ENCODE measurements at regions not wholly inside any gene's neighbourhood (a gene's known extent, or its start where the extent isn't known, plus 50 kb on each side); places are given as distances from the start of the nearest gene placed in this dataset.

DNA sequence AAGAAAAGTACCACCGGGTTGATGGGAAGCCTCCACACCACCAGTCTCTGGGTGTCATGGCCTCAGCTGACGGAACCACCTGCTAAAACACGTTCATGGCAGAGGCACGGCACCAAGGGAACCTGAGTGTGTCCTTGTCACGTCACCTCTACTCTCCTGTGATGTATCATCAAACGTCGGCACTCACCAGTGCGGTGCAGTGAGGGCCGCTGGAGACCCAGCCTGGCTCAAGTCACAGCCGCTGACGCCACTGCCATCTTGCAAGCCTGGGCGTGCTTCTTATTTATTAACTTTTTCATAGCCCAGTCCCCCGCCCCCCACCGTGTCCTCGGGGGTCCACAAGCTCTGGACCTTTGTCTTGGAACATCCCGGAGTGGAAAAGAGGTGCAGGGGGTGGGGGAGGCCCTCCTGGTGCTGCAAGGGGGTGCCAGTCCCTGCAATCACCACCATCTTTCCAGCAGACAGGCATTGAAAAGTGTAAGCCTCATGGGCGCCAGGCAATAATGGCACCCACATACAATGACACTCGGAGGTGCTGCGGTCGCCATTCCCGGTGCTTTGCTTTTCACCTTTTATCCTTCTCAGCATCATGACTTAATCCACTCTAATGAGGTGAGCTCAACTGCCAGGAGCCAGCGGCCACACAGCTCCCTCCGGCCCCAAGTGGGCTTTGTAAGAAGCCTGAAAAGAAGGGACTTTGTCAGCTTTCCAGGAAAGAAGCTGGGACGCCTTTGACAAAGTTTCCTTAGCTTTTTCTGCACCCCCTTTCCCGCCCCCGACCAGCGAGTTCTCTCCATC lies 202.3 kb upstream of the IRX1 start:
- no peak for DNase-seq

DNA sequence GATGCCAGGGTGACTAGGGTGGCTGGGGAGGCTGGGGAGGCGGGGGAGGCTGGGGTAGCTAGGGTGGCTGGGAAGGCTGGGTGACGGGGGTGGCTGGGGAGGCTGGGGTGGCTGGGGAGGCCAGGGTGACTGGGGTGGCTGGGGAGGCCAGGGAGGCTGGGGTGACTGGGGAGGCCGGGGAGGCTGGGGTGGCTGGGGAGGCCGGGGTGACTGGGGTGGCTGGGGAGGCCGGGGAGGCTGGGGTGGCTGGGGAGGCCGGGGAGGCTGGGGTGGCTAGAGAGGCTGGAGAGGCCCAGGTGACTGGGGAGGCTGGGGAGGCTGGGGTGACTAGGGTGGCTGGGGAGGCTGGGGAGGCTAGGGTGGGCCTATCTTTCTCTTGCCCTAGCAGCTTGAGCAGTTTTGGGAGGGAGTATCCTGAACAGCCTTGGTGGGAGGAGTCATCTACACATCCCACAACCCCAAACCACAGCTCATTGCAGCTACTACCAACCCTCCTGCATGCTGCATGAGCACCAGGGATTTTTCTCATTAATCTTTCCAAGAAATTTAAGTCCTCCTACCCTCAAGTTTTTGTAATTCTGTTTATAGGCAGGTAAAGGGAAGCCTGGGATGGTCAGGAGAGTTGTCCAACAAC lies 203.2 kb upstream of the IRX1 start:
- no peak for DNase-seq

DNA sequence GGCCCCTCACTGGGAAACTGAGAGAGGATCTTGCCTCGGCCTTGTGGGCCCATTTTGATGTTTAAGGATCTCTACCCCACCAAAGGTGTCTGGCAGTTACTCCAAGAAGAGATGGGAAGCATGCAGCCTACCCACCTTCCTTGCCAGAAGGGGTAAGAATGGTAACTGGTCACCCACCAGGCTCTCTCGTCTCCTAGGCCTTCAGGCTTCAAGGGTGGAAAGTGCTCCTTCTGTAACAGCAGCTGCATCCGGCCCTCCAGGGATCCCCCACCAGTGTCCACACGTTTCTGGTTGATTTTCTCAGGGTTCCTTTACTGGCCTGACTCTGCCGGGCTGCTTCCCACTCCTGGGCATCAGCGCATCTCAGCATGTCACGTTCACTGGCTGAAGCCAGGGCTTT lies 204.4 kb upstream of the IRX1 start:
- DNase-seq = no peak

- no peak for DNase-seq
These were observed 206.1 kb upstream of the IRX1 start for GRCh38 chr5:3389471-3390026.

DNA sequence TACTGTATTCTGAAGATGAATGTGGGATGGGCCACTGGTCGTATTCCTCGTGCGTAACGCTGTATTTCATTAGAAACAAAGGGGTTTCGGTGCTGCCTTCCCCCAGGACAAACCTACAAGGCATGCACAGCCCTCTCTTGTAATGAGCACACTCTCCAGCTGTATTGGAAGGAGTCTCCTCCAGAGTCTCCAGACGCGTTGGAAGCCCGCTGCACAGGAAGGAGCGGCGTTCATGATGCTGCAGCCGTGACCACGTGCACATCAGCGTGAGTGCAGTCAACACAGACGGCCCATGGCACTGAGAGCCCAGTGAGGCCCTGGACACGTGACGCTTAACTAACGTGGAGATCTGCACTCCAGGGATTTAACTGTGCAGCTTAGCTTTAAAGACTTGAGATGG lies 209.0 kb upstream of the IRX1 start:
- no peak for DNase-seq

DNA sequence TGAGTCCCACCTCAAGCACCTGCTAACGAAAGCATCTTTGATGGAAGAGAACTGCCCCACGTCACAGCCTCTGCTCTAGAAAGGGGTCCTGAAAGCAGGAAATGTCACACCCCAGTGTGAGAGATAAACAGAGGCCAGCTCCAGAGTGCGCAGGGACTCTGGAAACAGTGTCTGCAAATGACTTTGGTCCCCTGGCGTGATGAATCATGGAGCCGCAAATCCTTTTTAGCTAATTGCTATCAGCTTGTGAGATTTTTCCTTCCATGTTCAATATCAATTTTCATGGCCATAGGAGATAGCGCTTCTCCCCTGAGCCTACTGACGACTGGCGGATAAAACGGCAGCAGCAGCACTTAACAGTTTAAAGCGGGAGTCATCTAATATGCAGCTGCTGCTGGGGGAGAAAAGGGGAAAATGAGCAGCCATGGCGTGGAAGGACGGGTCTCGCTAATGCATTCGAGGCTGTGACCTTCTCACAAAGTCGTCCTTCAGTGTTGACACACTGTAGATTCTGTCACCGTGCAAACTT lies 209.6 kb upstream of the IRX1 start:
- DNase-seq = no peak

DNA sequence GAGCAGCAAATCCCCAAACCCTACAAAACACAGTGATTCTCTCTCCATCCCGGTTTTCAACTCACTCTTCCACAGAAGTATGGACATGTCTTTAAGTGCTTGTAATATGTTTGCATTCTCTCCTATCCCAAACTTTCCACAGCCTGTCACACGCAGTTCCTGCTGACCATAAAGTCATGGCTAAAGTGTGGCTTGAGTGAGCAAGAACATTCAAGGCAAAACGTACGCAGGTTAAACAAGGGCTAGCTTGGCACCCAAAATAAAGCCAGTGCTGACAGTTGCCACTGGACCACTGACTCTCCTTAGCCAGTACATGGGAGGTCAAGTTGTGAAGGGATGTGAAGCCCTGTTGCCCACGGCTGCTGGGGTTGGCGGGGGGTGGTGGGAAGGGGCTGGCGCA lies 211.1 kb upstream of the IRX1 start:
- DNase-seq = no peak

- DNase-seq = no peak
These were observed 212.8 kb upstream of the IRX1 start for GRCh38 chr5:3382782-3383181.

DNA sequence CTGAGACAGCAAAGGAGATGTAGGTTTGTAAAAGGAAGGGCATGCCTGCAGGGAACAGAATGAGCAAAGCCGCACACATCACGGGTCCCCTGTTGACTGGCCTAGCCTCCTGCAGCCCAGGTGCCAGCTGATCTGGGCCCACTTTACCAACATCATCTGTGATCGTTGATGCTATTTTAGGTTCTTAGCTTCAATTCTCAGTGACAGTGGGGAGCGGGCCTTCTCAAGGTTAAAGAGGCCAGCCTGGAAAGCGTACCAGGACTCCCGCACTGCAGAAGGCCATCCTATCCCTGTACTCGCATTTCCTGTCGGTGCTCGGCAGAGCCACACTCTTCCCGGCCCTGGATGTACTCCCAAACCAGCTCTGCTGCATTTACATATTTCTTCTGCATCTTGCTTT lies 213.5 kb upstream of the IRX1 start:
- no peak for DNase-seq

DNA sequence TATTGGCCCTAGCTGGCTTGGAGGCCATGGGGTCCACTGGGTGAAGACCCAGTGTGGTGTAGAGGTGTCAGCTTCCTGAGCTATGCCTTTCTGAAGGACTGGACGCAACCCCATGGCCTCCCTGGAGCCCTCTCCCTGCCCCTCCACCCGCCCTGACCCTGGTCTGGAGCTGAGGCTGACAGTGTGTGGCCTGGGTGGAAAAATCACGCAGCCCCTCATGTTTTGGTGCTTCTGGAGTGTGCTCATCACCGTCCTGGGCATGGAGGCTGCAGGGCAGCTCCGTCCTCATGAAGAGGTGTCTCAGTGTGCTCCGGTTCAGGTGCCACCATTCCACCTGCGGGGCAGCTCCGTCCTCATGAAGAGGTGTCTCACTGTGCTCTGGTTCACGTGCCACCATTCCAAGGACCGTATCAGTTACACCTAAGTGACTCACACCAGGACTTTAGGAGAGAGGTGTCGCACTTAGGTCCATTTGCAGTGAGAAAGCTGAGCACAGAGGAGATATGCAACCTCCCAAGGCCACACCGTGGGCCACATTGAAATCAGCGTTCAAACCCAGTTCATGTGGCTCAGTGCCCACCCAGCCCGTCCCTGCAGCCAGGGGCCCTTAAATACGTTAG lies 214.3 kb upstream of the IRX1 start:
- no peak for DNase-seq

DNA sequence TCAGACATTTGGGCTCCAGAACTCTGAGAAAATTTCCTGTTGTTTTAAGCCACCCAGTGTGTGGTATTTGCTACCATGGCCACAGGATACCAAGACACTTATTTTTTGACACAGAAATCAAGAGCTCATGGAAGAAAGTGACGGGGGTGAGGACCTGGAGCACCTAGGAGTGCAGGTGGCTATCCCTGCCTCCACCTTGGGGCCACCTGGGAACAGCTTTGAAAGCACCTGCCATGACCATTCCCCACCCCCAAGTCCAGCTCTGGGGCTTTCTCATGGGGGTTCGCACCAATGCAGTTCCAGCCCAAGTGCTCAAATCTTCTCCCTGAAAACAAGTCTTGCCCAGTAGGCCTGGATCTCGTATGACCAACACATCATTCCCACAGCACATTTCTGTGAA lies 214.9 kb upstream of the IRX1 start:
- DNase-seq = no peak

DNA sequence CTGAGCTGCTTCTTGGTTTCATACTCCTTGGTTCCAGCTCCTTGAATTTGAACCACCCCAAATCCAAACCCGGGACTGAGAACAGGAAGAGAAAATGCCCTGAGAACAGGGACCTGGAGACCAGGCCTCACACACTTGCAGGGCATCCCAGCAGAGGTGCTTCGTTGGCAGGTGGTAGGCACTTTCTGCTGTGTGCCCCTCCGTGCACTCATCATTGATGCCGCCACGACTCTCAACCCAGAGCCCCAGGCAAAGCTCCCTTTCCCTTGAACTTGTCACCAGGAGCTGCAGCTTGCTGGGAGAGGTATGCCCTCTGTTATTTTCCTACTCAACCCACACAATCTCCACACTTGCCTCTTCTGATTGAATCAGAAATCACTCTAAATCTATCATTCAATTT lies 217.8 kb upstream of the IRX1 start:
- no peak for DNase-seq

DNA sequence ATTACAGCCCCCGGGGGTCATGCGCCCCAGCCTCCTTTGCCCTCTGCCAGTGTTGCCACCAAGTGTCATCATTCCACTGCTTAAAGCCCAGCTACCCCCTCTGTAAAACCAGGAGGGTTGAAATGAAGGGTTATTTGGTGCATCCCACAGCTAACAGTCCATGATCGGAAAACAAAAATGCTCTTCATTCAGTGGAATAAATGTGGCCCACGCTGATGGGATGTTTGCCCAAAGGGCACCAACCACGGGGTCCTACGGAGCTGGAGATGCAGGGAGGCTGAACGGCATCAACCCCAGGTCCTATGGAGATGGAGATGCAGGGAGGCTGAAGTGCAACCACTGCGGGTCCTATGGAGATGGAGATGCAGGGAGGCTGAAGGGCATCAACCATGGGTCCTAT lies 218.5 kb upstream of the IRX1 start:
- DNase-seq = no peak

- no peak for DNase-seq
These were observed 219.0 kb upstream of the IRX1 start for GRCh38 chr5:3376611-3377010.

- DNase-seq = no peak
These were observed 219.9 kb upstream of the IRX1 start for GRCh38 chr5:3375586-3376311.

- DNase-seq = no peak
These were observed 222.2 kb upstream of the IRX1 start for GRCh38 chr5:3373391-3373790.

GRCh38 chr5:3372289-3372688 lies 223.3 kb upstream of the IRX1 start:
- no peak for DNase-seq

DNA sequence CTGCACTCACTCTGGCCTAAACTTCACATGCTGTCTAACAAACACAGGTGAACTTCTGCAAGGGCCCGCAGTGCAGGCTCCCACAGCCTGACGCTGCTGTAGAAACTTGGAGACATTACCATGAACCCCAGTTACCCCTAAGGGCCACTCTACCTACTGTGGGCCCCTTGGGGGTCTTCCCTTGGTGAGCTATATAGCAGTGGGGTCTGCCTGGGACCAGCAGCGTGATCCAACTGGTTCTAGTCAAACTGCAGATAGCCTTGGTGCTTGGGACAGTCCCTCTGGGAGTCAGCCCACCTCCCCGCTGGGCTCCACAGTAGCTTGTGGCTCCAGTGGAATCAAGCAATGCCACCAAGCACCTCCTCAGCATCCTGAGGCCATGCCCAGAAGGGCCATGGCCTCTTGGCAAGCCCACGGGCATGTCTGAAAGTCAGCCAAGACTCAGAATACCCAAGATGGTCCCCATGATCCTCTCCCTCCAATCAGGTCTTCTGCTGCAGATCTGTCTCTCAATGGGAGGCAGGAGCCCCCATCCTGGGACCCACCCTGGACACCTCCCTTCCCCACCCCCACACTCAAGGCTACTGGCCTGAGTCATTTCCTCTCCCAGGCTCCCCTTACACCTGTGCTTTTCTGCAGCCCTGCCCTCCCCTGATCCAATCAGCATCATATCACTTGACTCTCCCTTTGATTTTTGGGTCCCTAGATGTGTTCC lies 230.0 kb upstream of the IRX1 start:
- DNase-seq = no peak

- DNase-seq = no peak
These were observed 230.7 kb upstream of the IRX1 start for GRCh38 chr5:3364941-3365340.

GRCh38 chr5:3364433-3364832 lies 231.2 kb upstream of the IRX1 start:
- DNase-seq = no peak

DNA sequence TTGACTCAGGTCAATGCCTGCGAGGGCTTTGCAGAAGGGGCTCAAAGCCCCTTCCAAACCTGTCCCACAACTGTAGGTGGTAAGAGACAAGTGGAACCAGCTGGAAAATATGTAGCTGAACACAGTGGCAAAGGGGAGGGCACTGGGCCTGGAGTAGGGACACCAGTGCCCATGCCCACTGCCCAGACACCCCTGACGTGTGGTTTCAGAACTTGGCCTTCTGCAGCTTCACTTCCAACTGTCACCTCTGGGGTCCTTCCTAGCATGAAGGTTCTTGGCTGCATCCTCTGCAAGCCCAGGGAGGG lies 233.1 kb upstream of the IRX1 start:
- no peak for DNase-seq

DNA sequence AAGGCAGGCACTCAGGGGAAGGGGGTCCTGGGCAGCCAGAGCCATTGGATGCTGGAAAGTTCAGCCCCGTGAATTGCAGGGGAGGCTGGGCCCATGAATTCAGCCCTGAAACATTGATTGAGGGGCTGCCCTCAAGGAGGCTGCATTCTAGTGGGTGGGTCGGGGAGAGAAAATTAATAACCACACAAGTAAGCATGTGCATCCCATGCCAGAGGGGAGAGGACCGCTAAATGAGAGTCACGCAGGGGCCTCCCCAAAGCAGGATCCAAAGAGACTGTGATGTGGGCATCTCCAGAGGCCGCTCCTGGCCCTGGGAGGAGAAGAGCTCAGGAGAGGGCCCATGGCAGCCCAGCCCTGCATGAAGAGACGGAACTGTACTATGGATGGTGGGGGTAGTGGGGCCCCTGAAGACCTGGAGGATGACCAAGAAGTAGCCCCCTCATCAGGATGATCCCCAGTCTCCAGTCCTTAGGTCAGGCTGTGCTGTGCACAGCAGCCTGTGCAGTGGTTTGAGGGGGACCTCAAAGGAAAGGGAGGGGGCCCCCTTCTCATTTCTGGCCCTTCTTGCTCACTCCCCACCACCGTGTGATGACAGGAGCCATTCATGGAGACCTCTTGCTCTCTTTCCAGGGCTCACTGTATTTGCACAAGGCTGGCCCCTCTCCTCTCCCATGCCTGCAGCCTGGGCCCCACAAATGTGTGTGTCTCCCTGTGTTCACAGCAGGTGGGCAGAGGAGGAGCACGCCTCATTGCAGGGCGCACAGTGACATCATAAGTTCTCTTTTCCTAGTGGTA lies 233.6 kb upstream of the IRX1 start:
- no peak for DNase-seq

Data from activated gamma-delta T cell (primary cell).